CD8-positive, alpha-beta memory T cell (primary cell): ENCODE measurements at regions not wholly inside any gene's neighbourhood (a gene's known extent, or its start where the extent isn't known, plus 50 kb on each side); places are given as distances from the start of the nearest gene placed in this dataset.
"Not testable (repeated sequence)": the region's sequence is repeated elsewhere in the genome, so short reads cannot be mapped to it uniquely, and the experiment has no call there.

ENCODE experiments used
- CTCF ChIA-PET: fragments of 350-600 bp; sonication (Branson Sonifier 250); formaldehyde crosslinking; loops from one replicate; lab custom pipeline; 2021; ENCODE audit warnings: antibody characterized with exemption; lab: Charles Lee
- POLR2A ChIA-PET: fragments of 350-600 bp; sonication (Branson Sonifier 250); formaldehyde crosslinking; loops from one replicate; lab custom pipeline; 2021; ENCODE audit warnings: antibody characterized with exemption; lab: Charles Lee
- DNase-seq, 5 donors: peaks; one replicate each; pipeline versions ENCODE4 v3.0.0 to v3.0.0-alpha.2; 2020 to 2022; ENCODE audit warnings: mixed read lengths in 1 of 5
- H3K27ac ChIP-seq: one replicate; pipeline ENCODE4 v1.7.0; 2013; ENCODE audit warnings: low read depth, mild to moderate bottlenecking, low read length, moderate library complexity
- H3K27me3 ChIP-seq: 2 replicates; pipeline ENCODE4 v1.7.0; 2013; ENCODE audit warnings: low read length, mild to moderate bottlenecking; ENCODE audit not compliant: insufficient read depth, poor library complexity, severe bottlenecking
- H3K36me3 ChIP-seq: 2 replicates; pipeline ENCODE4 v1.7.0; 2013; ENCODE audit warnings: mild to moderate bottlenecking, low read length, moderate library complexity; ENCODE audit not compliant: insufficient read depth
- H3K4me1 ChIP-seq: 2 replicates; pipeline ENCODE4 v1.7.0; 2013; ENCODE audit warnings: mild to moderate bottlenecking, low read length, moderate library complexity; ENCODE audit not compliant: insufficient read depth
- H3K4me3 ChIP-seq: 2 replicates; pipeline ENCODE4 v1.7.0; 2013; ENCODE audit warnings: mild to moderate bottlenecking, low read length
- H3K9me3 ChIP-seq: 2 replicates; pipeline ENCODE4 v1.7.0; 2013; ENCODE audit warnings: mild to moderate bottlenecking, low read length
- H3K27ac Mint-ChIP-seq, 8 donors: one replicate each; pipeline ENCODE4 v1.8.0; 2020 to 2021; ENCODE audit warnings: mixed read lengths in 8 of 8, mild to moderate bottlenecking in 6 of 8, inconsistent platforms in 3 of 8, moderate library complexity in 3 of 8
- H3K27me3 Mint-ChIP-seq, 2 donors: one replicate each; pipeline ENCODE4 v1.8.0; 2020 to 2021; ENCODE audit warnings: mixed read lengths in 2 of 2, mild to moderate bottlenecking in 1 of 2, moderate library complexity in 1 of 2
- H3K36me3 Mint-ChIP-seq, 3 donors: one replicate each; pipeline ENCODE4 v1.8.0; 2020 to 2021; ENCODE audit warnings: mixed read lengths in 3 of 3, inconsistent platforms in 1 of 3, mild to moderate bottlenecking in 1 of 3
- H3K4me1 Mint-ChIP-seq, 3 donors: one replicate each; pipeline ENCODE4 v1.8.0; 2020 to 2021; ENCODE audit warnings: mixed read lengths in 3 of 3, inconsistent platforms in 1 of 3, mild to moderate bottlenecking in 1 of 3
- H3K4me3 Mint-ChIP-seq, 7 donors: one replicate each; pipeline ENCODE4 v1.8.0; 2020 to 2021; ENCODE audit warnings: mixed read lengths in 7 of 7, mild to moderate bottlenecking in 6 of 7, moderate library complexity in 4 of 7, inconsistent platforms in 2 of 7
- H3K9me3 Mint-ChIP-seq, 5 donors: one replicate each; pipeline ENCODE4 v1.8.0; 2020 to 2022; ENCODE audit warnings: mixed read lengths in 5 of 5, mild to moderate bottlenecking in 3 of 5, moderate library complexity in 2 of 5, inconsistent platforms in 1 of 5

DNA sequence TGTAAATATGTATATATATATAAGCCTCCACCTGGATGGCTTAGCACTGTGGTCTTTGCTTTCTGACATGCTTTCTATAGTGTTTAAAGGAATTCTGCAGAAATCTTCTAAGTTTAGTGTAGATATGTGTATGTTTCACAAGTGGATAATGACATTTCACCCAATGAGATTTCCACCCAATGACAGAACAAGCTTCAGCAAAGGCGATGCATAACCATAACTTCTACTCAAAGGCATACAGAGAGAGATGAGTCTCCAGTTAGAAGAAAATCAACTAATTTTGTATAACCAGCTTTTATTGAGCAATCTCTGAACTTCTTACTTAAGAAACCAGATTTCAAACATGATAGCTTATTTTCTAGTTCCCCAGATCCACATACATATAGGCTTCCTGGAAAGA lies 134.0 kb downstream of the DYRK2 start:
- ChIA-PET CTCF (no interaction called here), POLR2A (interaction anchor here (1.5 kb wide), 1 partner anchor 18 kb away, joined by 3 read pairs; no protein-coding TSS in a partner anchor)
- H3K36me3 Mint-ChIP-seq = peaks cover 0 to 4% (median 0%) of the 10 kb centered on the region in 3 donors
- no peak overlapping the region for H3K4me3 Mint-ChIP-seq
- Histone ChIP-seq H3K36me3 (no peaks in the 10 kb centered on the region), H3K9me3 (no peaks in the 10 kb centered on the region), H3K4me1 (peaks cover 14% of the 10 kb centered on the region), H3K27me3 (no peaks in the 10 kb centered on the region), H3K27ac (no peak overlapping the region), H3K4me3 (no peak overlapping the region)
- no peak overlapping the region for H3K27ac Mint-ChIP-seq
- no peaks in the 10 kb centered on the region for H3K9me3 Mint-ChIP-seq
- H3K4me1 Mint-ChIP-seq = peaks cover 15 to 28% (median 26%) of the 10 kb centered on the region in 3 donors
- no peaks in the 10 kb centered on the region for H3K27me3 Mint-ChIP-seq
- DNase-seq = no peak

GRCh38 chr12:67783393-67783792 lies 134.8 kb downstream of the DYRK2 start:
- H3K36me3 Mint-ChIP-seq = peaks cover 0 to 4% (median 0%) of the 10 kb centered on the region in 3 donors
- no peak for DNase-seq
- ChIA-PET POLR2A (interaction anchor here (1.5 kb wide), 1 partner anchor 19 kb away, joined by 3 read pairs; no protein-coding TSS in a partner anchor), CTCF (interaction anchor here (1.3 kb wide), 1 partner anchor 9 kb away, joined by 3 read pairs; no protein-coding TSS in a partner anchor)
- Histone ChIP-seq H3K36me3 (no peaks in the 10 kb centered on the region), H3K4me3 (no peak overlapping the region), H3K27ac (no peak overlapping the region), H3K27me3 (no peaks in the 10 kb centered on the region), H3K9me3 (no peaks in the 10 kb centered on the region), H3K4me1 (peaks cover 14% of the 10 kb centered on the region)
- no peaks in the 10 kb centered on the region for H3K27me3 Mint-ChIP-seq
- H3K27ac Mint-ChIP-seq = peak overlapping the region in 2 of 8 donors; percentile 43 to 77
- peaks cover 15 to 28% (median 26%) of the 10 kb centered on the region in 3 donors for H3K4me1 Mint-ChIP-seq
- H3K9me3 Mint-ChIP-seq = no peaks in the 10 kb centered on the region
- no peak overlapping the region for H3K4me3 Mint-ChIP-seq

DNA sequence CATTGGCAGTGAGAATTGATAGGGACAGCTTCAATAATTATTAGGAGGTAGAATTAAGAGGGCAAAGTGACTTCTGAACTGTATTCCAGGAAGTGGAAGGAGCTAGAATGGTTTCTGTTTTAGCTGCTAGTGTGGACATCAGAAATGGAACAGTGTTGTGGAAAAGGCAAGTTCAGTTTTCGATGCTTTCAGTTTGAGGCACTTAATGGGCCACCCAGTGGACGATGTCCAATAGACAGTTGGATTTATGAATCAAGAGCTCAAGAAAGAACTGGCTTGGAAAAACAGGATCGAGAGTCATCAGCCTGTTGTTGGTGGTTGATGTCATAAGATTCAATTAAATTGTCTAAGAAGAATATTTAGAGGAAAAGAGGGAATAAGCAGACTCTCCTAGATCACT lies 136.3 kb downstream of the DYRK2 start:
- no peaks in the 10 kb centered on the region for H3K9me3 ChIP-seq
- Mint-ChIP-seq H3K9me3 (no peaks in the 10 kb centered on the region), H3K4me3 (no peak overlapping the region), H3K27me3 (no peaks in the 10 kb centered on the region), H3K36me3 (peaks cover 0 to 4% (median 0%) of the 10 kb centered on the region in 3 donors), H3K27ac (peak overlapping the region in 2 of 8 donors; percentile 38 to 69), H3K4me1 (peaks cover 15 to 28% (median 26%) of the 10 kb centered on the region in 3 donors)
- H3K4me1 ChIP-seq = peaks cover 14% of the 10 kb centered on the region
- H3K4me3 ChIP-seq = no peak overlapping the region
- POLR2A ChIA-PET = no interaction called here
- DNase-seq = no peak
- CTCF ChIA-PET = interaction anchor here (1.3 kb wide), 1 partner anchor 11 kb away, joined by 3 read pairs; no protein-coding TSS in a partner anchor
- no peak overlapping the region for H3K27ac ChIP-seq
- no peaks in the 10 kb centered on the region for H3K27me3 ChIP-seq
- no peaks in the 10 kb centered on the region for H3K36me3 ChIP-seq

- no peak overlapping the region for H3K27ac Mint-ChIP-seq
Observed at GRCh38 chr12:67786086-67786485, 137.5 kb downstream of the DYRK2 start.

DNA sequence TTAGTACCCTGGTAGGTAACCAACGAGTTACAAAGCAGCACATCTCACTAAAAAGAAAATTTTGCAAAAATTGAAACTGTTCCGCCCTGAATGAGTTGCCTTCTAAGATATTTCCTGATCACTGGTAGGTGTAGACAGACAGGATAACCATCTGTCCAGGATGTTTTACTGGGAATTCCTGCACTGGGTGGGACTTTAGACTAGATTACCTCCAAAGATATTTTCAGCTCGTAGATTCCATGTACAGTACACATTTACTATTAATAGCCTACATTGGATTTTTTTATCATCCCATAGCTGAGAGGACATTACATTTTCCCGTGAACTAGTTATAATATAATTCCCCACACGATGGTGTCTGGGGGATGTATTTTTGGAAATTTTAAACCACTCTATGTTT lies 139.6 kb downstream of the DYRK2 start:
- Histone ChIP-seq H3K9me3 (no peaks in the 10 kb centered on the region), H3K36me3 (no peaks in the 10 kb centered on the region), H3K4me3 (no peak overlapping the region), H3K27ac (no peak overlapping the region), H3K27me3 (no peaks in the 10 kb centered on the region), H3K4me1 (peaks cover 7% of the 10 kb centered on the region)
- Mint-ChIP-seq H3K36me3 (peaks cover 0 to 13% (median 0%) of the 10 kb centered on the region in 3 donors), H3K4me3 (no peak overlapping the region), H3K27me3 (no peaks in the 10 kb centered on the region), H3K4me1 (peaks cover 12 to 22% (median 21%) of the 10 kb centered on the region in 3 donors), H3K9me3 (peaks cover 0 to 12% (median 3%) of the 10 kb centered on the region in 5 donors), H3K27ac (no peak overlapping the region)
- ChIA-PET POLR2A (no interaction called here), CTCF (no interaction called here)
- DNase-seq = no peak

More at GRCh38 chr12:67786086-67786485, 137.5 kb downstream of the DYRK2 start:
- ChIA-PET CTCF (no interaction called here), POLR2A (no interaction called here)
- no peak overlapping the region for H3K4me3 ChIP-seq
- Mint-ChIP-seq H3K27me3 (no peaks in the 10 kb centered on the region), H3K4me3 (no peak overlapping the region), H3K9me3 (no peaks in the 10 kb centered on the region), H3K4me1 (peaks cover 15 to 28% (median 26%) of the 10 kb centered on the region in 3 donors), H3K36me3 (peaks cover 0 to 4% (median 0%) of the 10 kb centered on the region in 3 donors)
- H3K27ac ChIP-seq = no peak overlapping the region
- H3K36me3 ChIP-seq = no peaks in the 10 kb centered on the region
- peaks cover 14% of the 10 kb centered on the region for H3K4me1 ChIP-seq
- no peaks in the 10 kb centered on the region for H3K9me3 ChIP-seq
- no peak for DNase-seq
- no peaks in the 10 kb centered on the region for H3K27me3 ChIP-seq

GRCh38 chr12:67789266-67789665 lies 140.7 kb downstream of the DYRK2 start:
- Mint-ChIP-seq H3K27me3 (no peaks in the 10 kb centered on the region), H3K9me3 (peaks cover 0 to 12% (median 3%) of the 10 kb centered on the region in 5 donors), H3K4me1 (peaks cover 4 to 14% (median 11%) of the 10 kb centered on the region in 3 donors), H3K36me3 (peaks cover 0 to 13% (median 0%) of the 10 kb centered on the region in 3 donors), H3K27ac (no peak overlapping the region), H3K4me3 (no peak overlapping the region)
- Histone ChIP-seq H3K4me3 (no peak overlapping the region), H3K4me1 (no peaks in the 10 kb centered on the region), H3K27me3 (no peaks in the 10 kb centered on the region), H3K27ac (no peak overlapping the region), H3K9me3 (no peaks in the 10 kb centered on the region), H3K36me3 (no peaks in the 10 kb centered on the region)
- no peak for DNase-seq
- ChIA-PET POLR2A (no interaction called here), CTCF (no interaction called here)

GRCh38 chr12:67790660-67791059 lies 142.1 kb downstream of the DYRK2 start:
- H3K27me3 Mint-ChIP-seq = peaks cover 0 to 8% of the 10 kb centered on the region in 2 donors
- H3K9me3 Mint-ChIP-seq = peaks cover 0 to 12% (median 3%) of the 10 kb centered on the region in 5 donors
- H3K9me3 ChIP-seq = no peaks in the 10 kb centered on the region
- ChIA-PET POLR2A (no interaction called here), CTCF (no interaction called here)
- H3K36me3 ChIP-seq = no peaks in the 10 kb centered on the region
- no peak for DNase-seq
- H3K27me3 ChIP-seq = no peaks in the 10 kb centered on the region
- no peak overlapping the region for H3K4me3 Mint-ChIP-seq
- H3K4me1 Mint-ChIP-seq = peaks cover 2 to 6% (median 6%) of the 10 kb centered on the region in 3 donors
- no peak overlapping the region for H3K4me3 ChIP-seq
- H3K27ac ChIP-seq = no peak overlapping the region
- H3K36me3 Mint-ChIP-seq = peaks cover 0 to 9% (median 0%) of the 10 kb centered on the region in 3 donors
- no peaks in the 10 kb centered on the region for H3K4me1 ChIP-seq
- H3K27ac Mint-ChIP-seq = peak overlapping the region in 1 of 8 donors; percentile 69

GRCh38 chr12:67791362-67791761 lies 142.8 kb downstream of the DYRK2 start:
- H3K27me3 Mint-ChIP-seq, H3K4me3 Mint-ChIP-seq, H3K27ac Mint-ChIP-seq, CTCF ChIA-PET, H3K9me3 ChIP-seq, H3K4me3 ChIP-seq, H3K4me1 Mint-ChIP-seq, H3K27me3 ChIP-seq, DNase-seq, POLR2A ChIA-PET, H3K27ac ChIP-seq, H3K36me3 Mint-ChIP-seq, H3K4me1 ChIP-seq, H3K36me3 ChIP-seq: not testable (repeated sequence)
- H3K9me3 Mint-ChIP-seq = peaks cover 0 to 12% (median 3%) of the 10 kb centered on the region in 5 donors
